ENCODE measurements at regions not wholly inside any gene's neighbourhood (a gene's known extent, or its start where the extent isn't known, plus 50 kb on each side); places are given as distances from the start of the nearest gene placed in this dataset.

- WGBS, 2 donors: 60 to 62% methylated on average over 4 of the region's 4 CpGs
- Histone ChIP-seq H3K27ac (no peak overlapping the region), H3K9me3 (no peaks in the 10 kb centered on the region), H3K4me3 (no peak overlapping the region), H3K4me1 (peaks cover 0 to 3% (median 0%) of the 10 kb centered on the region in 3 donors), H3K36me3 (no peaks in the 10 kb centered on the region), H3K27me3 (no peaks in the 10 kb centered on the region)
- TF ChIP-seq CTCF (IDR thresholded peaks at IDR 0.05) (no peak), POLR2A (IDR thresholded peaks at IDR 0.05) (no peak)
- DNase-seq: no peak
- intact Hi-C loops (cut with DNase I): no loop called here
Observed at GRCh38 chr12:89762498-89763170, 54.0 kb upstream of the ATP2B1 start.

GRCh38 chr12:89760783-89761182 lies 52.1 kb upstream of the ATP2B1 start:
- Histone ChIP-seq H3K4me1 (peaks cover 0 to 14% (median 4%) of the 10 kb centered on the region in 3 donors), H3K27ac (no peak overlapping the region), H3K36me3 (no peaks in the 10 kb centered on the region), H3K4me3 (no peak overlapping the region), H3K9me3 (no peaks in the 10 kb centered on the region), H3K27me3 (no peaks in the 10 kb centered on the region)
- DNase-seq: no peak
- WGBS, 2 donors: 54 to 63% methylated on average over 2 of the region's 2 CpGs
- no peak for TF ChIP-seq CTCF (IDR thresholded peaks at IDR 0.05)
- no peak for TF ChIP-seq POLR2A (IDR thresholded peaks at IDR 0.05)
- intact Hi-C loops (cut with DNase I): no loop called here
